Subcutaneous adipose tissue (tissue), 1 donor: ENCODE measurements at regions not wholly inside any gene's neighbourhood (a gene's known extent, or its start where the extent isn't known, plus 50 kb on each side); places are given as distances from the start of the nearest gene placed in this dataset.

Experiments
- TF ChIP-seq, protein P1 (sequence below): fragments of 450-650 bp; IDR thresholded peaks from one replicate; pipeline ENCODE4 v1.5.1; 2016; ENCODE audit warnings: low read depth, mild to moderate bottlenecking, control low read depth, antibody characterized with exemption, moderate library complexity

DNA sequence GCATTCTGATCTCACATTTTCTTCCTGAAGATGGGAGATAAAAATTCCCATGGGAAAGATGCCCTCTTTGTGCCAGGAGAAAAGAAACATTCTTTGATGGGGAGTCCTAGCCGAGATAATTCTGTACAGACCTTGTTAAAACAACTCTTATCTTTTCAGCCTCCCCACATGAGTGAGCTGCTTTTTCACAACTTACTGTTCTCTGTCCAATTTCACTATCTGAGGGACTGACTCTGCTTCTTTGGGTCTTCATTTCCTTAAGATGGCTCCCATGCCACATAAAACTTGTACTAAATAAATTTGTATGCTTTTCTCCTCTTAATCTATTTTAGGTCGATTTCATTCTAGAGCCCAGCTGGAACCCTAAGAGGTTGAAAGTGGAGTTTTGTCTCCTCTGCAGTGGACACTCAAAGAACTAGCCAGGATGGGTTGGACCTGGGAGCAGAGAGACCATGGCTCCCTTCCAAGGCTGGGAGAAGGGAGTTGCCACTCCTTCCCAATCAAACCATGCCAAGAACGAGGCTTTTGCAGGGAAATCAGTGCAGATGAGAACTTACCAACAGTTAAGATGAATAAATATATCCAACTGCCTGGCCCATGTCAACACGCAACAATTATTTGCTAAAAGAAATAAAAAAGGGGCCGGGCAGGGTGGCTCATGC is 285.8 kb upstream of the SULF2 start:
- TF ChIP-seq, protein P1, sequence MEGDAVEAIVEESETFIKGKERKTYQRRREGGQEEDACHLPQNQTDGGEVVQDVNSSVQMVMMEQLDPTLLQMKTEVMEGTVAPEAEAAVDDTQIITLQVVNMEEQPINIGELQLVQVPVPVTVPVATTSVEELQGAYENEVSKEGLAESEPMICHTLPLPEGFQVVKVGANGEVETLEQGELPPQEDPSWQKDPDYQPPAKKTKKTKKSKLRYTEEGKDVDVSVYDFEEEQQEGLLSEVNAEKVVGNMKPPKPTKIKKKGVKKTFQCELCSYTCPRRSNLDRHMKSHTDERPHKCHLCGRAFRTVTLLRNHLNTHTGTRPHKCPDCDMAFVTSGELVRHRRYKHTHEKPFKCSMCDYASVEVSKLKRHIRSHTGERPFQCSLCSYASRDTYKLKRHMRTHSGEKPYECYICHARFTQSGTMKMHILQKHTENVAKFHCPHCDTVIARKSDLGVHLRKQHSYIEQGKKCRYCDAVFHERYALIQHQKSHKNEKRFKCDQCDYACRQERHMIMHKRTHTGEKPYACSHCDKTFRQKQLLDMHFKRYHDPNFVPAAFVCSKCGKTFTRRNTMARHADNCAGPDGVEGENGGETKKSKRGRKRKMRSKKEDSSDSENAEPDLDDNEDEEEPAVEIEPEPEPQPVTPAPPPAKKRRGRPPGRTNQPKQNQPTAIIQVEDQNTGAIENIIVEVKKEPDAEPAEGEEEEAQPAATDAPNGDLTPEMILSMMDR = no peak

DNA sequence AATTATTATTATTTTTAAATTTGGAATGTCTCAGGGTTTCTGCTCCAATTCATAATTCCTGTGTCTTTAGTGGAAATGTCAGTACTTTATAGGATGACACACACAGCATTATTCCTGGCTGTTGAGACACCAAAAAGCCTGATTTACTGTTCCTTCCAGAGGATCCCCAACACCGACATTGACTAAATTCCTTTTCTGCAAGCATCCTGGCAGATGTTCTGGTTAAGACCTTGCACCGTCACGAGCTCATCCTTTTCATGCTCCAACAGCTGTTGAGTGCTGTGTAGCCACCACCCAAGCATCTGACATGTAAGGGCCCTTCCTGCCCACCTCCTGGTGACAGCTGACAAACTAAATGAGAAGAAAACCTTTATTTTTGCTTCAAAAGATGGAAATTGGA is 284.3 kb upstream of the SULF2 start:
- TF ChIP-seq, protein P1 = no peak

DNA sequence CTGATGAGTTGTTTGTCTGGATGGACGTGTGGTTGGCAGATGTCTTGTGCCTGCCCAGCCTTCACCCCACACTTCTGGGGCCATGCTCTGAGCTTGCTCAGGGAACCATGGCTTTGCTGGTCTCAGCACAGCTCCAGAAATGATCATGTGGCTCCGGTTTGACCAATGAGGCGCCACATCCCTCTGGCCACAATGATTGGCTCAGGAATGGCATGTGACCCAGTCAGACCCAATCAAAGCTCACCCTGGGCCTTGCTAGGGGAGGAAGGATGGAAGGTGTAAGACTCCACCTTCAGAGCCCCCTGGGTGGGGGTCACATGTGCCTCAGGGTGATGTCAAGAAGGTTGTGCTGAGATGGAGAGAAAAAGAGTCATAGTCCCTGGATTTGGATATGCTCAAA is 281.6 kb upstream of the SULF2 start:
- TF ChIP-seq, protein P1 = no peak

DNA sequence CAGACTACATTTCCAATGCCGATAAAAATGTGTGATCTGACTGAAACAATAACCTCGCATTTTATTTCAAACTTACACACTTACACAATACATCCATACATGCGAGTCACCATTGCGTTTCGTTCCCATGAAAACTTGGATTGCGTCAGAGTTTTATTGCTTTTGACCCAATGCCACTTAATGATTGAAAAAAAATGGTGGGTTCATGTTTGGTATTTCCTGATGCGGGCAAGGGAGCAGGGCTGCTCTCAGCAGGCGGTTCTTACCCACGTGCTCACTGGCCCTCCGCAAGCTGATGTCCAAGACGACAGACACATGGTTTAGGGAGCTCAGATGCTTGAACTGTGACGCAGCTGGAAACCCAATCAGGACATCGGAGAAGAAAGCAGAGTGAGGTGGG is 281.0 kb upstream of the SULF2 start:
- TF ChIP-seq, protein P1 = no peak

DNA sequence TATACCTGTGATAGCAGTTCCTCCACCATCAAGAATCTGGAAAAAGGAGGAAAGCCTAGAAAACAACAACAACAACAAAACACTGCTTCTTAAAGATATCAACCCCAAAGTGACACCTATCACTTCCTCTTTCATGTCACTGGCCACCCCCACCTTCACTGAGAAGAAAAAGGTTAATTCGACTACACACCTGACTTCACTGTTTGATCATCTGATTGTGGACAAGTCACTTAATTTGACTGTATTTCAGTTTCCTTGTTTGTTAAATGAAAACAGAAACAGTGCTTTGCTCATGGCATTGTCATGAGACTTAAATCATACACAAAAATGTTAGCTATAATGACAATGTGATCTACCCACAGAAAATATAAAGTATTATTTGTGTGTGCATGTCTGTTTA is 280.6 kb upstream of the SULF2 start:
- TF ChIP-seq, protein P1 = no peak

DNA sequence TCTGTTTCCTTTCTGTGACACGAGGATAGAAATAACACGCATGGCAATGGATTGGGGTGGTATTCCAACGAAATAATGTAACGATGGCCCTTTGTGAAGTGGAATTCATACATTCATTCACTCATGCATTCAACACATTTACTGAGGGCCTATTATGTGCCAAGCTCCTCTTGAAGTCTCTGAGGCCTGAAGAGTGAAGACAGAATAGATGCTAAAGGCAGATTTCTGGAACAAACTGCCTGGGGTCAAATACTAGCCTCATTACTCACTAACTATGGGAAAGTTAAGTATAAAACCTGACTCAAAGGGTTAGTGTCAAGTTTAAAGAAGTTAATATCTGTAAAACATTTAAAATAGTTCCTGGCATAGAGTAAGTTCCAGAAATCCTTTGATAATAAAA is 279.6 kb upstream of the SULF2 start:
- TF ChIP-seq, protein P1 = no peak

DNA sequence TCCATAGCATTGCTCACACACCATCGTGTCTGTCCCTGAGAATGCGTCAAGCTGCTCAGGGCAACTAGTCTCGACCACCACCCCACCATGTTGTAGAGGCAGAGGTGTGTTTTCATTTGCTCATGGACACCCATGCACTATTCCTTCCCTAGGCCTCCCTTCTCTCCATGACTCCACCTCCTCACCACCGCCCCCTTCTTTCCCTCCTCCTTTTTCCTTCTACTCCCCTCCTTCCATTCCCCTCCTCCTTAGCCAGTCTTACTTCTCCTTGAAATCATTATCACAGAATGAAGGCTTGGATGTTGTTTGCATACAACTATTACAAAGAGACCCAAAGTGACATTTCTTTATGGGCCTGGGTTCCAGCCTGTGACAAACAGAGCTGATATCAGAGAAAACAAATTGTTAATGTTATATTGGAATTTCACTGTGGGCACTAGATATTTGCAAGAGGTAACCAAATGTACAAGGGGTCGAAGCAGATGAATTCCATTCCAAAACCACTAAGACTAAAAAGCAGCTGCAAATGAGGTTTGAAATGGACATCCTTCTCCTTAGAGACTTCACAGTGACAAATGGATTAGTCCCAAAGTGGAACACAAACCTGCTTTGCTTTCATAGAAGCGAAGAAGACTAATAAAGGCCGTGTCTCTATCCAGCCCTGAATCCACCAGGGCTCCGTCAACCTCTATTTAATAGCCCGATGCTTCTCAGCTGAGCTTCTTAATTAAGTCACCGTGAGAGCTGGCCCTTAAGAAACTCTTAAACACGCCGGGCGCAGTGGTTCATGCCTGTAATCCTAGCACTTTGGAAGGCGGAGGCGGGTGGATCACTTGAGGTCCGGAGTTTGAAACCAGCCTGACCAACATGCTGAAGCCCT is 275.8 kb upstream of the SULF2 start:
- TF ChIP-seq, protein P1 = no peak
